ENCODE measurements at regions not wholly inside any gene's neighbourhood (a gene's known extent, or its start where the extent isn't known, plus 50 kb on each side); places are given as distances from the start of the nearest gene placed in this dataset.

DNA sequence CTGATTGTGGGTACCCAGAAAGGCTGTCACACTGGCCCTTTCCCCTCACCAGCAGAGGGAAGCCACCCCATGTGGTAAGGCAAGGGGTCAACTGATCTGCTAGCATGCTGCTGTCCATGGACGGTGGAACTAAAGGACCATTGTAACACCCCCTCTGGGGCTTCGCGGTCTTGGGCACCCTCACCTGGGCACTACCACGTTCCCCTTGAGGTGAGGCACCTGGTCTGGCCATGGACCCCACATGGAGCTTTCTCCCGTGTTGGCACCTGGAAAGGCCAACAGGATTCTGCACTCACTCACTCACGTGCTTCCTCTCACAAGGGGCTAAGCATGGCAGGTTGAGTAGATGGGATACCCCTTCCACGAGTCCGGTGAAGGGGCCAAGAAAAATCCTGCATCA, 72.0 kb upstream of the RFX3 start:
- no peak overlapping the region for H2BK15ac ChIP-seq (replicated peaks; ENCODE audit: low read depth)
- H2BK5ac ChIP-seq (ENCODE audit: low read length), result no peak overlapping the region
- H4K5ac ChIP-seq (ENCODE audit: low read length), result no peak overlapping the region
- H3K4me3 ChIP-seq (ENCODE audit: low read length), result no peak overlapping the region
- H3K4me1 ChIP-seq (ENCODE audit: control insufficient read depth, low read depth, low read length), result no peaks in the 10 kb centered on the region
- H3K23ac ChIP-seq (ENCODE audit: low read length), result no peak overlapping the region
- H3K27ac ChIP-seq (ENCODE audit: low read depth, low read length), result no peak overlapping the region
- no CpG with 5 or more reads among the region's 8 CpGs for WGBS (ENCODE audit: extremely low coverage, insufficient coverage, low lambda C conversion rate)
- no peaks in the 10 kb centered on the region for H3K79me2 ChIP-seq (ENCODE audit: control insufficient read depth, insufficient read depth, low read length)
- no peak overlapping the region for H2AK5ac ChIP-seq (ENCODE audit: low read length)
- H4K8ac ChIP-seq (ENCODE audit: low read depth, low read length), result no peak overlapping the region
- DNase-seq, result no peak
- no peak overlapping the region for H3K4ac ChIP-seq (ENCODE audit: low read depth, low read length)
- no peak overlapping the region for H3K18ac ChIP-seq (ENCODE audit: low read length)
- H3K27me3 ChIP-seq (ENCODE audit: insufficient read depth, low read length, poor library complexity), result no peaks in the 10 kb centered on the region
- no peak overlapping the region for H3K9ac ChIP-seq (ENCODE audit: low read length)
- H3K79me1 ChIP-seq (ENCODE audit: low read length), result no peaks in the 10 kb centered on the region
- H3K56ac ChIP-seq (ENCODE audit: low read length), result no peak overlapping the region
- H2BK120ac ChIP-seq (ENCODE audit: low read depth, low read length), result no peak overlapping the region
- no peak overlapping the region for H3K4me2 ChIP-seq (ENCODE audit: low read length)
- no peaks in the 10 kb centered on the region for H3K36me3 ChIP-seq (ENCODE audit: control insufficient read depth, insufficient read depth, low read length)

DNA sequence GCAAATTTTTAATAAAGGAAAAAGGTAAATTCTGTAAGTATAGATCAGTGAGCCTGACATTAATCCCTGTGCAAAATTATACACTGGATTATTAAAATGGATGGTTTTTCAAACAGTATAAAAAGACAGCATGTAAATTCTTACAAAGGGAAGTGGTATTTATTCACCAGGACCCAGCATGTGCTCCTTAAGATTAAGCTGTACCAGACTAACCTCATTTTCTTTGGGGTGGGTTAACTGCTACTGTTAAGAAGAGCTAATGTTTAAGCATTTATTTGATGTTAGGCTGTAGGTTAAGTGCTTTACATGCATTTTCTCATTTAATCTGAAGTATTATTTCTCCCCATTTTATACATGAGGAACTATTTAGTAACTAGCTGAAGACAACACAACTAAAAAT, 60.3 kb upstream of the RFX3 start:
- H3K79me1 ChIP-seq (ENCODE audit: low read length), result no peaks in the 10 kb centered on the region
- no peak overlapping the region for H3K4ac ChIP-seq (ENCODE audit: low read depth, low read length)
- H3K4me2 ChIP-seq (ENCODE audit: low read length), result no peak overlapping the region
- no peak overlapping the region for H4K8ac ChIP-seq (ENCODE audit: low read depth, low read length)
- no peaks in the 10 kb centered on the region for H3K4me1 ChIP-seq (ENCODE audit: control insufficient read depth, low read depth, low read length)
- H3K56ac ChIP-seq (ENCODE audit: low read length), result no peak overlapping the region
- no peak overlapping the region for H2BK120ac ChIP-seq (ENCODE audit: low read depth, low read length)
- no peak overlapping the region for H2BK15ac ChIP-seq (replicated peaks; ENCODE audit: low read depth)
- H4K5ac ChIP-seq (ENCODE audit: low read length), result no peak overlapping the region
- H3K9ac ChIP-seq (ENCODE audit: low read length), result no peak overlapping the region
- H2BK5ac ChIP-seq (ENCODE audit: low read length), result no peak overlapping the region
- DNase-seq, result no peak
- no peaks in the 10 kb centered on the region for H3K27me3 ChIP-seq (ENCODE audit: insufficient read depth, low read length, poor library complexity)
- H3K4me3 ChIP-seq (ENCODE audit: low read length), result no peak overlapping the region
- H3K79me2 ChIP-seq (ENCODE audit: control insufficient read depth, insufficient read depth, low read length), result no peaks in the 10 kb centered on the region
- no peaks in the 10 kb centered on the region for H3K36me3 ChIP-seq (ENCODE audit: control insufficient read depth, insufficient read depth, low read length)
- no peak overlapping the region for H2AK5ac ChIP-seq (ENCODE audit: low read length)
- no peak overlapping the region for H3K18ac ChIP-seq (ENCODE audit: low read length)
- no peak overlapping the region for H3K27ac ChIP-seq (ENCODE audit: low read depth, low read length)
- H3K23ac ChIP-seq (ENCODE audit: low read length), result no peak overlapping the region

DNA sequence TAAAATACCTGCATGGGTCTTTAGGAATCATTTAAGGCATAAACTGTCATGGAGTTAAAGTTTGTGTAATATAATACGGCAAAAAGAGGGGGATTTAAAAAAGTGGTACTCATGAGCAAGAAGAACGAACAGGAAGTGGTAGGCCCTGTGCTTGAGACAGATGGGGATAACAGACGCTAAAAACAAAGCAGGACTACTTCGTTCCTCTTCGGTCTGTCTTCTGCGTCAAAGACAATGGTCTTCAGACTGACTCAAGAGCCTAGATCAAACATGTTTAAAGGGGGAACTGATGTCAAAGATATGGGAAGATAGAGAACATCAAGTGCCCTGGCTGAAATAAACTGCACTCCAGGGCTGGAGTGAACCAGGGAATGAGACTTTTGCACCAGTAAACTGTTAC, 59.8 kb upstream of the RFX3 start:
- H3K4me2 ChIP-seq (ENCODE audit: low read length), result no peak overlapping the region
- no peak overlapping the region for H2BK120ac ChIP-seq (ENCODE audit: low read depth, low read length)
- H2BK15ac ChIP-seq (replicated peaks; ENCODE audit: low read depth), result no peak overlapping the region
- H3K36me3 ChIP-seq (ENCODE audit: control insufficient read depth, insufficient read depth, low read length), result no peaks in the 10 kb centered on the region
- H3K4me3 ChIP-seq (ENCODE audit: low read length), result no peak overlapping the region
- no peak overlapping the region for H3K18ac ChIP-seq (ENCODE audit: low read length)
- no peak overlapping the region for H3K56ac ChIP-seq (ENCODE audit: low read length)
- no peak overlapping the region for H4K8ac ChIP-seq (ENCODE audit: low read depth, low read length)
- H3K27ac ChIP-seq (ENCODE audit: low read depth, low read length), result no peak overlapping the region
- no peaks in the 10 kb centered on the region for H3K27me3 ChIP-seq (ENCODE audit: insufficient read depth, low read length, poor library complexity)
- no peaks in the 10 kb centered on the region for H3K4me1 ChIP-seq (ENCODE audit: control insufficient read depth, low read depth, low read length)
- H3K79me1 ChIP-seq (ENCODE audit: low read length), result no peaks in the 10 kb centered on the region
- no peak overlapping the region for H2BK5ac ChIP-seq (ENCODE audit: low read length)
- no peak overlapping the region for H2AK5ac ChIP-seq (ENCODE audit: low read length)
- H3K9ac ChIP-seq (ENCODE audit: low read length), result no peak overlapping the region
- H3K23ac ChIP-seq (ENCODE audit: low read length), result no peak overlapping the region
- H3K79me2 ChIP-seq (ENCODE audit: control insufficient read depth, insufficient read depth, low read length), result no peaks in the 10 kb centered on the region
- DNase-seq, result no peak
- no CpG with 5 or more reads among the region's 6 CpGs for WGBS (ENCODE audit: extremely low coverage, insufficient coverage, low lambda C conversion rate)
- H4K5ac ChIP-seq (ENCODE audit: low read length), result no peak overlapping the region
- H3K4ac ChIP-seq (ENCODE audit: low read depth, low read length), result no peak overlapping the region

DNA sequence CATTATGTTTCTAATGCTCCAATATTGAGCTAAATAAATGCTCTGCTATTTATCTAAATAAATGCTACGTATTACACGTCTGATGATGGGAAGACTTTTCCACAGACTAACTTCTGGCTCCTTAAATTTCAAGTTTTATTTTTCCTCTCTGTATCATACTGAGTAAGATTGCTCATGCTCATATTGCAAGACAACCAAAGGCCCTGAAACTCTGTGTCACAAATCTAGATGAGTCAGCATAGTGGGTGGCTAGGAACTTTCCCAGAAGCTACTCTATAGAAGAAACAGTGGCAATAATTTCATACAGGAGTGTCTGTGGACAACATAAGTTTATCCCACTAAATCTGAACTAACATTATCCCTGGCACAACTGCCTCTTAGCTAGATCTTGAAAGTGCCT, 53.0 kb upstream of the RFX3 start:
- Histone ChIP-seq H2AK5ac (ENCODE audit: low read length) (no peak overlapping the region), H3K18ac (ENCODE audit: low read length) (no peak overlapping the region), H3K27ac (ENCODE audit: low read depth, low read length) (no peak overlapping the region), H3K4me2 (ENCODE audit: low read length) (no peak overlapping the region), H3K9ac (ENCODE audit: low read length) (no peak overlapping the region), H2BK120ac (ENCODE audit: low read depth, low read length) (no peak overlapping the region), H3K79me2 (ENCODE audit: control insufficient read depth, insufficient read depth, low read length) (no peaks in the 10 kb centered on the region), H3K4me3 (ENCODE audit: low read length) (no peak overlapping the region), H3K23ac (ENCODE audit: low read length) (no peak overlapping the region), H3K36me3 (ENCODE audit: control insufficient read depth, insufficient read depth, low read length) (no peaks in the 10 kb centered on the region), H3K56ac (ENCODE audit: low read length) (no peak overlapping the region), H3K27me3 (ENCODE audit: insufficient read depth, low read length, poor library complexity) (no peaks in the 10 kb centered on the region), H2BK15ac (replicated peaks; ENCODE audit: low read depth) (no peak overlapping the region), H4K5ac (ENCODE audit: low read length) (no peak overlapping the region), H3K79me1 (ENCODE audit: low read length) (no peaks in the 10 kb centered on the region), H2BK5ac (ENCODE audit: low read length) (no peak overlapping the region), H4K8ac (ENCODE audit: low read depth, low read length) (no peak overlapping the region), H3K4ac (ENCODE audit: low read depth, low read length) (no peak overlapping the region), H3K4me1 (ENCODE audit: control insufficient read depth, low read depth, low read length) (no peaks in the 10 kb centered on the region)
- no CpG with 5 or more reads among the region's 2 CpGs for WGBS (ENCODE audit: extremely low coverage, insufficient coverage, low lambda C conversion rate)
- DNase-seq, result no peak

DNA sequence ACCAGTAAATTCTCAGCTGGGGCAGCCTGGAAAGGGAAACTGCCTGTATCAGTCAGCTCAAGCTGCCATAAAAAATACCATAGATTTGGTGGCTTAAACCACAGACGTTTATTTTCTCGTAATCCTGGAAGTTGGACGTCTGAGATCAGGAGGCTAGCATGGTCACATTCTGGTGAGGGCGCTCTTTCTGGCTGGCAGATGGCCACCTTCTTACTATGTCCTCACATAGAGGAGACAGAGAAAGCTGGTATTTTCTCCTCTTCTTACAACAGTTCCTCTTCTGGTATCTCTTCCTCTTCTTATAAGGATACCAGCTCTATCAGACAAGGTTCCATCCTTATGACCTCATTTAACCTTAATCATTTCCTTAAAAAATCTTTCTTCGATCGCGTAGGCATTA, 50.5 kb upstream of the RFX3 start:
- Histone ChIP-seq H2BK120ac (ENCODE audit: low read depth, low read length) (no peak overlapping the region), H3K4me1 (ENCODE audit: control insufficient read depth, low read depth, low read length) (no peaks in the 10 kb centered on the region), H3K79me1 (ENCODE audit: low read length) (no peaks in the 10 kb centered on the region), H3K4ac (ENCODE audit: low read depth, low read length) (no peak overlapping the region), H3K27ac (ENCODE audit: low read depth, low read length) (no peak overlapping the region), H3K4me2 (ENCODE audit: low read length) (no peak overlapping the region), H4K8ac (ENCODE audit: low read depth, low read length) (no peak overlapping the region), H2BK5ac (ENCODE audit: low read length) (no peak overlapping the region), H3K4me3 (ENCODE audit: low read length) (no peak overlapping the region), H3K23ac (ENCODE audit: low read length) (no peak overlapping the region), H3K18ac (ENCODE audit: low read length) (no peak overlapping the region), H4K5ac (ENCODE audit: low read length) (no peak overlapping the region), H3K79me2 (ENCODE audit: control insufficient read depth, insufficient read depth, low read length) (no peaks in the 10 kb centered on the region), H2BK15ac (replicated peaks; ENCODE audit: low read depth) (no peak overlapping the region), H3K56ac (ENCODE audit: low read length) (no peak overlapping the region), H3K36me3 (ENCODE audit: control insufficient read depth, insufficient read depth, low read length) (no peaks in the 10 kb centered on the region), H2AK5ac (ENCODE audit: low read length) (no peak overlapping the region), H3K27me3 (ENCODE audit: insufficient read depth, low read length, poor library complexity) (no peaks in the 10 kb centered on the region), H3K9ac (ENCODE audit: low read length) (no peak overlapping the region)
- DNase-seq, result no peak
- WGBS (ENCODE audit: extremely low coverage, insufficient coverage, low lambda C conversion rate), result no CpG with 5 or more reads among the region's 7 CpGs

DNA sequence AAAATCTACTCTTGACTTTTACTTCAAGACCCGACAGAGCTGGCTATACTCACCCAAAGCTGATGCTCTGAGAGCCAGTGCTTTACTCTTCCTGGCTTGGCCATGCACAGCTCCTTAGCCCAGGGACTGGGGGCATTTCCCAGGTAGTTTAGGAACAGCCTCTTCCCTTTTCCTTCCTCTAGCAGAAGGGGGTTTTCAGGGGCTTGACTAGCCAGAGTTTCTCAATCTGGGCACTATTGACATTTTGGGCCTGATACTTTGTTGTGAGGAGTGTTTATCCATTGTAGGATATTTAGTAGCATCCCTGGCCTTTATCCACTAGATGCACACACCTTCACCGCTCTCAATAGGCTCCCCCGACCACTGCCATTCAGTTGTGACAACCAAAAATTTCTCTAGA, 50.0 kb upstream of the RFX3 start:
- H2AK5ac ChIP-seq (ENCODE audit: low read length), result no peak overlapping the region
- H2BK120ac ChIP-seq (ENCODE audit: low read depth, low read length), result no peak overlapping the region
- H4K8ac ChIP-seq (ENCODE audit: low read depth, low read length), result no peak overlapping the region
- H3K9ac ChIP-seq (ENCODE audit: low read length), result no peak overlapping the region
- H3K79me1 ChIP-seq (ENCODE audit: low read length), result no peaks in the 10 kb centered on the region
- H3K79me2 ChIP-seq (ENCODE audit: control insufficient read depth, insufficient read depth, low read length), result no peaks in the 10 kb centered on the region
- no peak overlapping the region for H3K27ac ChIP-seq (ENCODE audit: low read depth, low read length)
- H3K4ac ChIP-seq (ENCODE audit: low read depth, low read length), result no peak overlapping the region
- H3K27me3 ChIP-seq (ENCODE audit: insufficient read depth, low read length, poor library complexity), result no peaks in the 10 kb centered on the region
- no peak for DNase-seq
- H2BK5ac ChIP-seq (ENCODE audit: low read length), result no peak overlapping the region
- WGBS (ENCODE audit: extremely low coverage, insufficient coverage, low lambda C conversion rate), result no CpG with 5 or more reads among the region's 3 CpGs
- no peaks in the 10 kb centered on the region for H3K4me1 ChIP-seq (ENCODE audit: control insufficient read depth, low read depth, low read length)
- no peak overlapping the region for H3K18ac ChIP-seq (ENCODE audit: low read length)
- no peak overlapping the region for H3K23ac ChIP-seq (ENCODE audit: low read length)
- no peak overlapping the region for H3K56ac ChIP-seq (ENCODE audit: low read length)
- H3K4me2 ChIP-seq (ENCODE audit: low read length), result no peak overlapping the region
- no peaks in the 10 kb centered on the region for H3K36me3 ChIP-seq (ENCODE audit: control insufficient read depth, insufficient read depth, low read length)
- H4K5ac ChIP-seq (ENCODE audit: low read length), result no peak overlapping the region
- H3K4me3 ChIP-seq (ENCODE audit: low read length), result no peak overlapping the region
- no peak overlapping the region for H2BK15ac ChIP-seq (replicated peaks; ENCODE audit: low read depth)

All from mesendoderm (in vitro differentiated cells).